C4-2B (cell line): ENCODE measurements at regions not wholly inside any gene's neighbourhood (a gene's known extent, or its start where the extent isn't known, plus 50 kb on each side); places are given as distances from the start of the nearest gene placed in this dataset.

Source experiments
- ZFX ChIP-seq: fragments of 450-650 bp; IDR thresholded peaks from 2 replicates; pipeline ENCODE4 v1.6.1; 2017
- TF ChIP-seq, protein P1 (sequence below): fragments of 450-650 bp; conservative IDR thresholded peaks from 2 replicates; pipeline ENCODE4 v1.5.1; 2017; ENCODE audit warnings: mild to moderate bottlenecking

DNA sequence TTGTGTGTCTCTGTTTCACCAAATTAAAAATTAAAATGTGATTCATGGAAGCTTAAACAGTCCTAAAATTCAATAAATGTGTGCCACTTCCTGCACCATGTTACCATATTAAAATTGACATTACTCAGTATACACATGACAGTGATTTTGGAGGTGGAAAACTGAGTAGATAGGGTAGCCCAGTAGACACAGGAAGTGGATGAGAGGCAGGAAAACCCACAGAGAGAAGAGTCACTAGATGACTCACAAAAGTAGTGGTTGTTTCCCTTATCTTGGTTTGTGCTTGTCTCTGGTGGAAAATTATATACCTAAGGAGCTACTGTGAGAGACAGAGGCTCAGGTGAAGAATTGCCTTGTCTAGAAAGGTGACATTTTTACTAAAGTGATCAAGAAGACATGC lies 375.8 kb upstream of the CXorf51B start:
- TF ChIP-seq, protein P1, sequence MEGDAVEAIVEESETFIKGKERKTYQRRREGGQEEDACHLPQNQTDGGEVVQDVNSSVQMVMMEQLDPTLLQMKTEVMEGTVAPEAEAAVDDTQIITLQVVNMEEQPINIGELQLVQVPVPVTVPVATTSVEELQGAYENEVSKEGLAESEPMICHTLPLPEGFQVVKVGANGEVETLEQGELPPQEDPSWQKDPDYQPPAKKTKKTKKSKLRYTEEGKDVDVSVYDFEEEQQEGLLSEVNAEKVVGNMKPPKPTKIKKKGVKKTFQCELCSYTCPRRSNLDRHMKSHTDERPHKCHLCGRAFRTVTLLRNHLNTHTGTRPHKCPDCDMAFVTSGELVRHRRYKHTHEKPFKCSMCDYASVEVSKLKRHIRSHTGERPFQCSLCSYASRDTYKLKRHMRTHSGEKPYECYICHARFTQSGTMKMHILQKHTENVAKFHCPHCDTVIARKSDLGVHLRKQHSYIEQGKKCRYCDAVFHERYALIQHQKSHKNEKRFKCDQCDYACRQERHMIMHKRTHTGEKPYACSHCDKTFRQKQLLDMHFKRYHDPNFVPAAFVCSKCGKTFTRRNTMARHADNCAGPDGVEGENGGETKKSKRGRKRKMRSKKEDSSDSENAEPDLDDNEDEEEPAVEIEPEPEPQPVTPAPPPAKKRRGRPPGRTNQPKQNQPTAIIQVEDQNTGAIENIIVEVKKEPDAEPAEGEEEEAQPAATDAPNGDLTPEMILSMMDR: no peak
- no peak for TF ChIP-seq ZFX
